GM12878 (cell line): ENCODE measurements at regions not wholly inside any gene's neighbourhood (a gene's known extent, or its start where the extent isn't known, plus 50 kb on each side); places are given as distances from the start of the nearest gene placed in this dataset.

Source experiments
- ATAC-seq: fragments of 200-7000 bp; cut with Tn5 transposase; 3 replicates; pipeline ENCODE4 v1.9.1; 2020; ENCODE audit warnings: mild to moderate bottlenecking, moderate library complexity
- BruUV-seq: library from RNA; stranded (reverse); fragments of 400-500 nt; replicated peaks from 2 replicates; lab custom pipeline; 2021; lab: Mats Ljungman, UMichigan
- CTCF ChIA-PET: fragments of 300-600 bp; sonication (Branson Sonifier 250); formaldehyde crosslinking; extraction: SDS; loops from one replicate; lab custom pipeline; 2021; ENCODE audit warnings: inconsistent platforms; lab: Yijun Ruan, JAX
- POLR2A ChIA-PET: fragments of 350-600 bp; formaldehyde crosslinking; extraction: SDS; loops from one replicate; lab custom pipeline; 2021; ENCODE audit warnings: inconsistent platforms; lab: Charles Lee
- RAD21 ChIA-PET: fragments of 300-600 bp; sonication (Branson Sonifier 250); formaldehyde crosslinking; loops from one replicate; lab custom pipeline; 2023; ENCODE audit warnings: antibody characterized with exemption; ENCODE audit not compliant: unreplicated experiment; lab: Charles Lee
- SMC1A ChIA-PET: fragments of 300-600 bp; sonication (Branson Sonifier 250); formaldehyde crosslinking; loops from one replicate; lab custom pipeline; 2023; ENCODE audit not compliant: unreplicated experiment, uncharacterized antibody; lab: Charles Lee
- DNase-seq: peaks from one replicate; pipeline ENCODE4 v3.0.0-alpha.2; 2011; ENCODE audit warnings: low read depth, low spot score
- FAIRE-seq: peaks from 3 replicates; lab custom pipeline; 2011; peaks lifted over from hg19 to GRCh38; lab: Jason Lieb, UNC
- H2AFZ ChIP-seq: 2 replicates; pipeline ENCODE4 v1.6.0; 2011; ENCODE audit warnings: low read depth, low read length, control low read depth; ENCODE audit not compliant: control insufficient read depth
- H3K27ac ChIP-seq: 2 replicates; pipeline ENCODE4 v1.5.1; 2011; ENCODE audit warnings: control low read depth; ENCODE audit not compliant: control insufficient read depth, insufficient read depth
- H3K27me3 ChIP-seq, 2 experiments: replicated peaks in 1 of 2; 2 replicates each; pipeline versions ENCODE4 v1.6.0 to v1.6.1; 2011; ENCODE audit warnings: low read length in 1 of 2; ENCODE audit not compliant: control insufficient read depth in 2 of 2, insufficient read depth in 2 of 2
- H3K36me3 ChIP-seq, 2 experiments: 2 replicates each; pipeline ENCODE4 v1.5.1; 2011; ENCODE audit warnings: low read length in 1 of 2; ENCODE audit not compliant: control insufficient read depth in 2 of 2, insufficient read depth in 2 of 2
- H3K4me1 ChIP-seq: 2 replicates; pipeline ENCODE4 v1.6.1; 2011; ENCODE audit warnings: mild to moderate bottlenecking, low read length, moderate library complexity, mixed read lengths; ENCODE audit not compliant: control insufficient read depth, insufficient read depth
- H3K4me2 ChIP-seq: 2 replicates; pipeline ENCODE4 v1.6.0; 2011; ENCODE audit warnings: control low read depth; ENCODE audit not compliant: control insufficient read depth, insufficient read depth
- H3K4me3 ChIP-seq: fragments of 200-600 bp; sonication (generic); 2 replicates; pipeline ENCODE4 v1.5.1; 2016
- H3K79me2 ChIP-seq: 2 replicates; pipeline ENCODE4 v1.6.0; 2011; ENCODE audit warnings: low read length; ENCODE audit not compliant: control insufficient read depth, insufficient read depth
- H3K9ac ChIP-seq: 2 replicates; pipeline ENCODE4 v1.8.0; 2011; ENCODE audit warnings: low read length, control low read depth, mixed read lengths; ENCODE audit not compliant: control insufficient read depth, insufficient read depth
- H3K9me3 ChIP-seq: replicated peaks from 3 replicates; pipeline ENCODE4 v1.5.1; 2011; ENCODE audit warnings: mild to moderate bottlenecking, low read length; ENCODE audit not compliant: control insufficient read depth, insufficient read depth
- H4K20me1 ChIP-seq: 2 replicates; pipeline ENCODE4 v1.6.0; 2011; ENCODE audit not compliant: control insufficient read depth, insufficient read depth
- ATF7 ChIP-seq: fragments of 450-650 bp; IDR thresholded peaks from 2 replicates; pipeline ENCODE4 v1.6.1; 2016; ENCODE audit warnings: low read depth, mild to moderate bottlenecking
- BCL11A ChIP-seq: IDR thresholded peaks from 2 replicates; pipeline ENCODE4 v1.6.1; 2011; ENCODE audit warnings: low read depth, low read length
- EED ChIP-seq: sonication (generic); IDR thresholded peaks from 2 replicates; pipeline ENCODE4 v1.6.1; 2016; ENCODE audit warnings: antibody characterized with exemption, low read depth
- FOXK2 ChIP-seq: fragments of 450-650 bp; IDR thresholded peaks from 2 replicates; pipeline ENCODE4 v1.6.1; 2017; ENCODE audit warnings: mild to moderate bottlenecking, moderate library complexity
- GABPA ChIP-seq: IDR thresholded peaks from 2 replicates; pipeline ENCODE4 v1.6.1; 2014; ENCODE audit warnings: antibody characterized with exemption, low read depth, mild to moderate bottlenecking, inconsistent platforms
- JUNB ChIP-seq: IDR thresholded peaks from 2 replicates; pipeline ENCODE4 v1.6.1; 2016; ENCODE audit warnings: antibody characterized with exemption, mild to moderate bottlenecking
- KLF5 ChIP-seq: fragments of 450-650 bp; IDR thresholded peaks from 2 replicates; pipeline ENCODE4 v1.6.1; 2014; ENCODE audit warnings: mild to moderate bottlenecking; ENCODE audit not compliant: partially characterized antibody
- MXI1 ChIP-seq: fragments of 150-350 bp; IDR thresholded peaks from 2 replicates; pipeline ENCODE4 v1.6.1; 2011; ENCODE audit warnings: low read depth, mild to moderate bottlenecking, inconsistent platforms, low read length, improper control_type of control experiment
- MYC ChIP-seq: IDR thresholded peaks from 2 replicates; pipeline ENCODE4 v1.6.1; 2011; ENCODE audit warnings: mild to moderate bottlenecking, low read length, moderate library complexity, inconsistent platforms; ENCODE audit not compliant: insufficient read depth, insufficient replicate concordance, insufficient read length, severe bottlenecking
- NFIC ChIP-seq: IDR thresholded peaks from 2 replicates; pipeline ENCODE4 v1.6.1; 2012; ENCODE audit warnings: low read depth, mild to moderate bottlenecking, inconsistent platforms, low read length, moderate library complexity
- NR2C1 ChIP-seq: fragments of 450-650 bp; IDR thresholded peaks from 2 replicates; pipeline ENCODE4 v1.6.1; 2017; ENCODE audit warnings: antibody characterized with exemption, mild to moderate bottlenecking, moderate library complexity
- POLR2AphosphoS5 ChIP-seq: IDR thresholded peaks from 2 replicates; pipeline ENCODE4 v1.6.1; 2011; ENCODE audit warnings: mild to moderate bottlenecking, low read length, inconsistent platforms
- RUNX3 ChIP-seq: IDR thresholded peaks from 2 replicates; pipeline ENCODE4 v1.6.1; 2012; ENCODE audit warnings: low read length, inconsistent platforms
- TARDBP ChIP-seq: IDR thresholded peaks from 2 replicates; pipeline ENCODE4 v1.6.1; 2016; ENCODE audit warnings: borderline replicate concordance
- TCF12 ChIP-seq: IDR thresholded peaks from 2 replicates; pipeline ENCODE4 v1.6.1; 2011; ENCODE audit warnings: low read depth, mild to moderate bottlenecking, low read length
- USF2 ChIP-seq: IDR thresholded peaks from 2 replicates; pipeline ENCODE4 v1.6.1; 2011; ENCODE audit warnings: low read depth, low read length, improper control_type of control experiment, borderline replicate concordance
- WGBS: methylation state at CpG from one replicate; pipeline ENCODE4 v1.1.6; 2016; ENCODE audit warnings: low lambda C conversion rate; ENCODE audit not compliant: insufficient replicate concordance, insufficient coverage; ENCODE audit errors: missing lambda C conversion rate; 5-methylcytosine and 5-hydroxymethylcytosine counted together
- in situ Hi-C: fragments of 300-500 bp; cut with MboI; formaldehyde crosslinking; loops from 9 replicates; pipeline ENCODE4 v1.14.3; 2018; ENCODE audit warnings: mixed read lengths
- intact Hi-C: fragments of 100-400 bp; cut with micrococcal nuclease; formaldehyde crosslinking; loops from one replicate; pipeline ENCODE4 v1.14.2; 2022; ENCODE audit not compliant: unreplicated experiment
- TF ChIP-seq, protein P1 (sequence below): fragments of 450-650 bp; IDR thresholded peaks from 2 replicates; pipeline ENCODE4 v1.6.1; 2017; ENCODE audit warnings: low read depth, mild to moderate bottlenecking, moderate library complexity
- TF ChIP-seq, protein P2 (sequence below): IDR thresholded peaks from 2 replicates; pipeline ENCODE4 v1.6.1; 2012; ENCODE audit warnings: mild to moderate bottlenecking, low read depth, low read length

DNA sequence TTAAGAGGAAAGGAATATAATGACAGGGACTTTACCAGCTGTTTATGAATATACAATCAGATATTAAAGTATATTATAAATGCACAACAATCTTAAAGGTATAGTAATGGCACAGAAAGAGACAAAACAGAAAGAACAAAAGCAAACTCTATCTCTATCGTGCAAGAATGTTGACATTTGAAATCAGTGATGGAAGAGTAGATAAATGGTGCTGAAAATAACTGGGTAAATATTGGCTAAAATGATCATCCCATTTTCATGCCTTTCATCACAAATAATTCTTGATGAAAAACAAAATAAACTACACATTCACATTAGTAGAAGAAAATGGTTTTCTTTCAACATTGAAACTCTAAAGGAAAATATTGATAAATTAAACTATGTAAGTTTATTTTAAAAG lies 495.9 kb downstream of the IRS1 start (continued):
- TF ChIP-seq, protein P1, sequence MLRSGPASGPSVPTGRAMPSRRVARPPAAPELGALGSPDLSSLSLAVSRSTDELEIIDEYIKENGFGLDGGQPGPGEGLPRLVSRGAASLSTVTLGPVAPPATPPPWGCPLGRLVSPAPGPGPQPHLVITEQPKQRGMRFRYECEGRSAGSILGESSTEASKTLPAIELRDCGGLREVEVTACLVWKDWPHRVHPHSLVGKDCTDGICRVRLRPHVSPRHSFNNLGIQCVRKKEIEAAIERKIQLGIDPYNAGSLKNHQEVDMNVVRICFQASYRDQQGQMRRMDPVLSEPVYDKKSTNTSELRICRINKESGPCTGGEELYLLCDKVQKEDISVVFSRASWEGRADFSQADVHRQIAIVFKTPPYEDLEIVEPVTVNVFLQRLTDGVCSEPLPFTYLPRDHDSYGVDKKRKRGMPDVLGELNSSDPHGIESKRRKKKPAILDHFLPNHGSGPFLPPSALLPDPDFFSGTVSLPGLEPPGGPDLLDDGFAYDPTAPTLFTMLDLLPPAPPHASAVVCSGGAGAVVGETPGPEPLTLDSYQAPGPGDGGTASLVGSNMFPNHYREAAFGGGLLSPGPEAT = no peak

DNA sequence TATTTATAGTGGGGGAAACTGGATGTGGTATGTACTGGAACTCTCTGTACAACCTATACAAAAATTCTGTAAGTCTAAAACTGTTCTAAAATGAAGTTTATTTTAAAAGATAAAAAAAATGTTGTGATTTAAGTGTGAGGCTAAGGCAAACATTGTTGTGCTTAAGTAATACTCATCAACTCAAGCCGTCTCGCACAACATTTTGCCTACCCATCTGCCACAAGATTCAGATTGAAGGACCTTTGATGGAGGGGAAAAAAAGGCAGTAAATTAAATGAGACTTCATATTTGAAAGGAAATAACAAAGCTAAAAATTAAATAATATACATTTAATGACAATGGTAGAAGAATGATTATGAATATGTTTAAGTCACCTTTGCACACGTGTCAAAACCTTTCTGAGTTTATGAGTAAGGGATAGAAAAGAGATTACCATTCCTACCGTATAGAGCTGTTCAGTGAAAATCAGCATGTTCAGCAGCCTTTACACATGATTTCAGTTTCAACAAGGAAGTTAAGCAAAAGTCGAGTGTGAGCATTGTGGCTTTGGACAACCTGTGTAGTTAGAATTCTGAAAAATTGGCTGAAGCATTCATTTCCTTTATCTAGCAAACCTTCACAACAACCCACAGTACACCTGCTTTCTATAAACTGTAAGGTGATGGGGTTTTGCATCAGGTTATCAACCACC lies 499.3 kb downstream of the IRS1 start:
- H3K4me3 ChIP-seq = no peak overlapping the region
- H3K27me3 ChIP-seq = no peaks in the 10 kb centered on the region
- no peaks in the 10 kb centered on the region for H3K4me1 ChIP-seq
- H3K79me2 ChIP-seq = no peaks in the 10 kb centered on the region
- POLR2A ChIA-PET = no interaction called here
- H2AFZ ChIP-seq = no peak overlapping the region
- RAD21 ChIA-PET = interaction anchor here (1.0 to 1.4 kb wide), 3 partner anchors 11 to 45 kb away, joined by 3 read pairs; no protein-coding TSS in a partner anchor
- in situ Hi-C loops = no loop called here
- H3K9me3 ChIP-seq = no peaks in the 10 kb centered on the region
- CTCF ChIA-PET = interaction anchor here (0.6 to 1.9 kb wide), 3 partner anchors 14 to 843 kb away, joined by 3 to 4 read pairs (median 3); no protein-coding TSS in a partner anchor
- BruUV-seq = no TSS peak
- SMC1A ChIA-PET = interaction anchor here (1.2 to 1.5 kb wide), 3 partner anchors 10 to 146 kb away, joined by 3 to 6 read pairs (median 3); no protein-coding TSS in a partner anchor
- DNase-seq = no peak
- ATAC-seq = peak; percentile 85
- intact Hi-C loops = no loop called here
- 0 out of 2 replicates have a peak overlapping the region, but pooled peaks have one; percentile 22 for H3K4me2 ChIP-seq
- WGBS = under 1% methylated on average over 5 of the region's 5 CpGs
- TF ChIP-seq EED = no peak
- no peak for TF ChIP-seq MYC
- no peak for TF ChIP-seq NR2C1
- TF ChIP-seq, protein P2, sequence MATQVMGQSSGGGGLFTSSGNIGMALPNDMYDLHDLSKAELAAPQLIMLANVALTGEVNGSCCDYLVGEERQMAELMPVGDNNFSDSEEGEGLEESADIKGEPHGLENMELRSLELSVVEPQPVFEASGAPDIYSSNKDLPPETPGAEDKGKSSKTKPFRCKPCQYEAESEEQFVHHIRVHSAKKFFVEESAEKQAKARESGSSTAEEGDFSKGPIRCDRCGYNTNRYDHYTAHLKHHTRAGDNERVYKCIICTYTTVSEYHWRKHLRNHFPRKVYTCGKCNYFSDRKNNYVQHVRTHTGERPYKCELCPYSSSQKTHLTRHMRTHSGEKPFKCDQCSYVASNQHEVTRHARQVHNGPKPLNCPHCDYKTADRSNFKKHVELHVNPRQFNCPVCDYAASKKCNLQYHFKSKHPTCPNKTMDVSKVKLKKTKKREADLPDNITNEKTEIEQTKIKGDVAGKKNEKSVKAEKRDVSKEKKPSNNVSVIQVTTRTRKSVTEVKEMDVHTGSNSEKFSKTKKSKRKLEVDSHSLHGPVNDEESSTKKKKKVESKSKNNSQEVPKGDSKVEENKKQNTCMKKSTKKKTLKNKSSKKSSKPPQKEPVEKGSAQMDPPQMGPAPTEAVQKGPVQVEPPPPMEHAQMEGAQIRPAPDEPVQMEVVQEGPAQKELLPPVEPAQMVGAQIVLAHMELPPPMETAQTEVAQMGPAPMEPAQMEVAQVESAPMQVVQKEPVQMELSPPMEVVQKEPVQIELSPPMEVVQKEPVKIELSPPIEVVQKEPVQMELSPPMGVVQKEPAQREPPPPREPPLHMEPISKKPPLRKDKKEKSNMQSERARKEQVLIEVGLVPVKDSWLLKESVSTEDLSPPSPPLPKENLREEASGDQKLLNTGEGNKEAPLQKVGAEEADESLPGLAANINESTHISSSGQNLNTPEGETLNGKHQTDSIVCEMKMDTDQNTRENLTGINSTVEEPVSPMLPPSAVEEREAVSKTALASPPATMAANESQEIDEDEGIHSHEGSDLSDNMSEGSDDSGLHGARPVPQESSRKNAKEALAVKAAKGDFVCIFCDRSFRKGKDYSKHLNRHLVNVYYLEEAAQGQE = no peak
- TF ChIP-seq ATF7 = no peak
- no peak for TF ChIP-seq USF2
- TF ChIP-seq RUNX3 = peak; percentile 53; the same call in 1 of the 2 replicates
- TF ChIP-seq TARDBP = no peak
- TF ChIP-seq POLR2AphosphoS5 = no peak
- TF ChIP-seq KLF5 = no peak
- TF ChIP-seq BCL11A = no peak
- 0 out of 2 replicates have a peak, but pooled peaks have one; percentile 12 for TF ChIP-seq GABPA
- TF ChIP-seq MXI1 = no peak
- peak; percentile 20; the same call in 1 of the 2 replicates for TF ChIP-seq JUNB
- no peak for TF ChIP-seq TCF12
- TF ChIP-seq FOXK2 = no peak
- TF ChIP-seq NFIC = peak; percentile 20; the same call in 1 of the 2 replicates
- TF ChIP-seq, all 136 proteins: peak for 4
- Histone ChIP-seq H3K9ac (no peak overlapping the region), H4K20me1 (no peaks in the 10 kb centered on the region), H3K36me3 (no peaks in the 10 kb centered on the region), H3K27ac (no peak overlapping the region)
- peak; percentile 23 for FAIRE-seq
